NOMO-1 (cell line): ENCODE measurements at regions not wholly inside any gene's neighbourhood (a gene's known extent, or its start where the extent isn't known, plus 50 kb on each side); places are given as distances from the start of the nearest gene placed in this dataset.
A peak's percentile ranks its signal among the peaks of the same experiment; 100 is the strongest.
"Not testable (repeated sequence)": the region's sequence is repeated elsewhere in the genome, so short reads cannot be mapped to it uniquely, and the experiment has no call there.

ENCODE experiments used
- DNase-seq, 2 experiments: peaks; one replicate each; lab custom pipeline; 2025; ENCODE audit not compliant: unreplicated experiment in 2 of 2; lab: John Stamatoyannopoulos, UW

- DNase-seq: not testable (repeated sequence)
Observed at GRCh38 chr16:21532996-21533395, 66.4 kb upstream of the METTL9 start.

GRCh38 chr16:21533474-21533873, 65.9 kb upstream of the METTL9 start:
- not testable (repeated sequence) for DNase-seq

GRCh38 chr16:21534561-21534960, 64.8 kb upstream of the METTL9 start:
- DNase-seq: not testable (repeated sequence)

GRCh38 chr16:21535201-21535600, 64.2 kb upstream of the METTL9 start:
- not testable (repeated sequence) for DNase-seq

GRCh38 chr16:21536740-21537139, 62.6 kb upstream of the METTL9 start:
- DNase-seq: not testable (repeated sequence)

- DNase-seq: not testable (repeated sequence)
Observed at GRCh38 chr16:21537598-21537997, 61.8 kb upstream of the METTL9 start.

- DNase-seq: not testable (repeated sequence)
Observed at GRCh38 chr16:21539107-21539618, 60.2 kb upstream of the METTL9 start.

GRCh38 chr16:21540770-21541433, 58.5 kb upstream of the METTL9 start:
- DNase-seq: not testable (repeated sequence)

GRCh38 chr16:21541611-21542051, 57.7 kb upstream of the METTL9 start:
- DNase-seq: peak; percentile 33 to 35

GRCh38 chr16:21542075-21542474, 57.3 kb upstream of the METTL9 start:
- DNase-seq: not testable (repeated sequence)

- not testable (repeated sequence) for DNase-seq
Observed at GRCh38 chr16:21542491-21543124, 56.8 kb upstream of the METTL9 start.

- DNase-seq: not testable (repeated sequence)
Observed at GRCh38 chr16:21543151-21543836, 56.1 kb upstream of the METTL9 start.

GRCh38 chr16:21545664-21546326, 53.6 kb upstream of the METTL9 start:
- not testable (repeated sequence) for DNase-seq

- DNase-seq: not testable (repeated sequence)
Observed at GRCh38 chr16:21549396-21549795, 50.0 kb upstream of the METTL9 start.
